Common myeloid progenitor, CD34-positive (primary cell): ENCODE measurements at regions not wholly inside any gene's neighbourhood (a gene's known extent, or its start where the extent isn't known, plus 50 kb on each side); places are given as distances from the start of the nearest gene placed in this dataset.

Source experiments
- CTCF ChIA-PET: fragments of 350-600 bp; sonication (Branson Sonifier 250); formaldehyde crosslinking; loops from one replicate; lab custom pipeline; 2021; ENCODE audit warnings: antibody characterized with exemption; lab: Charles Lee
- POLR2A ChIA-PET: fragments of 350-600 bp; sonication (Branson Sonifier 250); formaldehyde crosslinking; loops from one replicate; lab custom pipeline; 2021; ENCODE audit warnings: antibody characterized with exemption; lab: Charles Lee
- DNase-seq, 3 donors: peaks; one replicate each; pipeline versions ENCODE4 v3.0.0 to v3.0.0-alpha.2; 2013
- H3K27ac ChIP-seq, 2 experiments: 1 replicate in 1 of 2; 2 replicates in 1 of 2; pipeline ENCODE4 v1.7.0; 2013; ENCODE audit warnings: inconsistent platforms in 2 of 2, low read length in 2 of 2, mild to moderate bottlenecking in 2 of 2, low read depth in 1 of 2, moderate library complexity in 1 of 2; ENCODE audit not compliant: severe bottlenecking in 2 of 2, insufficient read depth in 1 of 2, poor library complexity in 1 of 2
- H3K27me3 ChIP-seq, 5 experiments: replicated peaks in 2 of 5; 1 replicate in 3 of 5; 2 replicates in 2 of 5; pipeline versions ENCODE4 v1.6.1 to v1.7.0; 2013; ENCODE audit warnings: low read length in 4 of 5, mild to moderate bottlenecking in 2 of 5, moderate library complexity in 2 of 5, inconsistent platforms in 1 of 5; ENCODE audit not compliant: insufficient read depth in 5 of 5, control insufficient read depth in 4 of 5
- H3K36me3 ChIP-seq, 4 experiments: 1 replicate in 2 of 4; 2 replicates in 2 of 4; pipeline versions ENCODE4 v1.6.1 to v1.7.0; 2013; ENCODE audit warnings: low read length in 3 of 4, control low read depth in 1 of 4, mild to moderate bottlenecking in 1 of 4; ENCODE audit not compliant: control insufficient read depth in 4 of 4, insufficient read depth in 4 of 4
- H3K4me1 ChIP-seq, 4 experiments: 1 replicate in 3 of 4; 2 replicates in 1 of 4; pipeline versions ENCODE4 v1.6.1 to v1.7.1; 2013; ENCODE audit warnings: low read length in 3 of 4, mild to moderate bottlenecking in 3 of 4, control low read depth in 1 of 4, inconsistent platforms in 1 of 4, moderate library complexity in 1 of 4; ENCODE audit not compliant: control insufficient read depth in 4 of 4, insufficient read depth in 4 of 4; ENCODE audit errors: control extremely low read depth in 1 of 4
- H3K4me3 ChIP-seq, 7 experiments: 1 replicate in 4 of 7; 2 replicates in 3 of 7; pipeline versions ENCODE4 v1.5.1 to v1.7.0; 2013; ENCODE audit warnings: mild to moderate bottlenecking in 7 of 7, low read length in 6 of 7, moderate library complexity in 6 of 7, inconsistent platforms in 2 of 7, low read depth in 2 of 7, control low read depth in 1 of 7; ENCODE audit not compliant: insufficient read depth in 4 of 7, control insufficient read depth in 1 of 7; ENCODE audit errors: extremely low read depth in 1 of 7
- H3K9me3 ChIP-seq, 5 experiments: 1 replicate in 4 of 5; 2 replicates in 1 of 5; pipeline versions ENCODE4 v1.6.1 to v1.7.1; 2013; ENCODE audit warnings: low read length in 4 of 5, mild to moderate bottlenecking in 2 of 5, inconsistent platforms in 1 of 5, low read depth in 1 of 5, moderate library complexity in 1 of 5; ENCODE audit not compliant: control insufficient read depth in 4 of 5, insufficient read depth in 2 of 5; ENCODE audit errors: control extremely low read depth in 1 of 5
- WGBS: methylation state at CpG from one replicate; pipeline ENCODE4 v1.1.5; 2013; ENCODE audit not compliant: insufficient coverage; 5-methylcytosine and 5-hydroxymethylcytosine counted together

- CTCF ChIA-PET = no interaction called here
- POLR2A ChIA-PET = no interaction called here
- no CpG with 5 or more reads among the region's 1 CpG for WGBS
These were observed 575.4 kb downstream of the SPRY1 start for GRCh38 chr4:123972031-123972430.

GRCh38 chr4:123974386-123975149, 578.0 kb downstream of the SPRY1 start:
- no peaks in the 10 kb centered on the region for H3K27me3 ChIP-seq
- H3K4me3 ChIP-seq = no peak overlapping the region
- ChIA-PET CTCF (no interaction called here), POLR2A (no interaction called here)
- peaks cover 0 to 4% (median 0%) of the 10 kb centered on the region in 5 experiments for H3K9me3 ChIP-seq
- WGBS = 71% methylated on average over 1 of the region's 2 CpGs
- DNase-seq = no peak
- no peaks in the 10 kb centered on the region for H3K36me3 ChIP-seq
- H3K27ac ChIP-seq = no peak overlapping the region
- H3K4me1 ChIP-seq = peaks cover 0 to 8% (median 0%) of the 10 kb centered on the region in 4 experiments

More at GRCh38 chr4:123972031-123972430, 575.4 kb downstream of the SPRY1 start:
- peaks cover 0 to 1% (median 0%) of the 10 kb centered on the region in 5 experiments for H3K9me3 ChIP-seq
- no peak for DNase-seq
- H3K27me3 ChIP-seq = no peaks in the 10 kb centered on the region
- H3K4me3 ChIP-seq = no peak overlapping the region
- H3K4me1 ChIP-seq = peaks cover 0 to 8% (median 0%) of the 10 kb centered on the region in 4 experiments
- no peaks in the 10 kb centered on the region for H3K36me3 ChIP-seq
- H3K27ac ChIP-seq = no peak overlapping the region

GRCh38 chr4:123976285-123976684, 579.7 kb downstream of the SPRY1 start:
- H3K4me1 ChIP-seq = peaks cover 0 to 8% (median 0%) of the 10 kb centered on the region in 4 experiments
- peaks cover 0 to 4% (median 0%) of the 10 kb centered on the region in 5 experiments for H3K9me3 ChIP-seq
- no peak overlapping the region for H3K4me3 ChIP-seq
- no peak overlapping the region for H3K27ac ChIP-seq
- DNase-seq = peak in 2 of 3 donors; percentile 43 to 69
- POLR2A ChIA-PET = interaction anchor here (0.6 kb wide), 1 partner anchor 328 kb away, joined by 3 read pairs; no protein-coding TSS in a partner anchor
- H3K27me3 ChIP-seq = no peaks in the 10 kb centered on the region
- CTCF ChIA-PET = interaction anchor here (0.6 kb wide), 1 partner anchor 891 kb away, joined by 3 read pairs; no protein-coding TSS in a partner anchor
- H3K36me3 ChIP-seq = no peaks in the 10 kb centered on the region
- 35% methylated on average over 5 of the region's 7 CpGs for WGBS

GRCh38 chr4:123976819-123977218, 580.2 kb downstream of the SPRY1 start:
- H3K27ac ChIP-seq = no peak overlapping the region

GRCh38 chr4:123977641-123978081, 581.1 kb downstream of the SPRY1 start:
- Histone ChIP-seq H3K9me3 (peaks cover 0 to 3% (median 2%) of the 10 kb centered on the region in 5 experiments), H3K36me3 (no peaks in the 10 kb centered on the region), H3K4me3 (no peak overlapping the region), H3K4me1 (peaks cover 0 to 8% (median 0%) of the 10 kb centered on the region in 4 experiments), H3K27me3 (no peaks in the 10 kb centered on the region), H3K27ac (no peak overlapping the region)
- no peak for DNase-seq
- ChIA-PET POLR2A (no interaction called here), CTCF (no interaction called here)
- WGBS = 100% methylated on average over 1 of the region's 3 CpGs

More at GRCh38 chr4:123976819-123977218, 580.2 kb downstream of the SPRY1 start:
- Histone ChIP-seq H3K36me3 (no peaks in the 10 kb centered on the region), H3K9me3 (peaks cover 0 to 4% (median 0%) of the 10 kb centered on the region in 5 experiments), H3K4me3 (no peak overlapping the region), H3K27me3 (no peaks in the 10 kb centered on the region), H3K4me1 (peaks cover 0 to 8% (median 0%) of the 10 kb centered on the region in 4 experiments)
- WGBS = 33% methylated on average over 1 of the region's 2 CpGs
- DNase-seq = no peak
- ChIA-PET POLR2A (no interaction called here), CTCF (interaction anchor here (0.6 kb wide), 1 partner anchor 892 kb away, joined by 3 read pairs; no protein-coding TSS in a partner anchor)

GRCh38 chr4:123978637-123979036, 582.0 kb downstream of the SPRY1 start:
- Histone ChIP-seq H3K36me3 (no peaks in the 10 kb centered on the region), H3K27me3 (no peaks in the 10 kb centered on the region), H3K27ac (no peak overlapping the region), H3K4me3 (no peak overlapping the region), H3K4me1 (peaks cover 0 to 8% (median 0%) of the 10 kb centered on the region in 4 experiments), H3K9me3 (peaks cover 0 to 6% (median 3%) of the 10 kb centered on the region in 5 experiments)
- DNase-seq = no peak
- ChIA-PET CTCF (no interaction called here), POLR2A (no interaction called here)
- no CpG with 5 or more reads among the region's 1 CpG for WGBS

GRCh38 chr4:123980736-123981300, 584.2 kb downstream of the SPRY1 start:
- WGBS = 86% methylated on average over 1 of the region's 2 CpGs
- H3K27ac ChIP-seq = no peak overlapping the region

More at GRCh38 chr4:123980736-123981300, 584.2 kb downstream of the SPRY1 start:
- Histone ChIP-seq H3K4me3 (no peak overlapping the region), H3K9me3 (peaks cover 0 to 6% (median 3%) of the 10 kb centered on the region in 5 experiments), H3K4me1 (peaks cover 0 to 13% (median 2%) of the 10 kb centered on the region in 4 experiments), H3K27me3 (no peaks in the 10 kb centered on the region), H3K36me3 (no peaks in the 10 kb centered on the region)
- POLR2A ChIA-PET = no interaction called here
- CTCF ChIA-PET = no interaction called here
- no peak for DNase-seq
